ENCODE measurements at regions not wholly inside any gene's neighbourhood (a gene's known extent, or its start where the extent isn't known, plus 50 kb on each side); places are given as distances from the start of the nearest gene placed in this dataset.

GRCh38 chrX:45344594-45344993, 143.9 kb upstream of the DIPK2B start:
- DNase-seq (ENCODE audit: extremely low spot score, unreplicated experiment) = no peak

GRCh38 chrX:45329217-45329616, 128.5 kb upstream of the DIPK2B start:
- TF ChIP-seq CTCF (IDR thresholded peaks at IDR 0.05) = no peak
- Mint-ChIP-seq H3K9me3 (ENCODE audit: unreplicated experiment) (peaks cover 6% of the 10 kb centered on the region), H3K27me3 (ENCODE audit: unreplicated experiment) (no peaks in the 10 kb centered on the region), H3K4me1 (ENCODE audit: unreplicated experiment) (no peaks in the 10 kb centered on the region), H3K36me3 (ENCODE audit: unreplicated experiment) (no peaks in the 10 kb centered on the region), H3K4me3 (ENCODE audit: unreplicated experiment) (no peak overlapping the region), H3K27ac (ENCODE audit: unreplicated experiment) (no peak overlapping the region)
- DNase-seq (ENCODE audit: extremely low spot score, unreplicated experiment) = no peak

More at GRCh38 chrX:45344594-45344993, 143.9 kb upstream of the DIPK2B start:
- Mint-ChIP-seq H3K4me3 (ENCODE audit: unreplicated experiment) (no peak overlapping the region), H3K27ac (ENCODE audit: unreplicated experiment) (no peak overlapping the region), H3K36me3 (ENCODE audit: unreplicated experiment) (no peaks in the 10 kb centered on the region), H3K4me1 (ENCODE audit: unreplicated experiment) (peaks cover 22% of the 10 kb centered on the region), H3K27me3 (ENCODE audit: unreplicated experiment) (no peaks in the 10 kb centered on the region), H3K9me3 (ENCODE audit: unreplicated experiment) (peaks cover 21% of the 10 kb centered on the region)
- no peak for TF ChIP-seq CTCF (IDR thresholded peaks at IDR 0.05)

- no peaks in the 10 kb centered on the region for H3K27me3 Mint-ChIP-seq (ENCODE audit: unreplicated experiment)
- H3K9me3 Mint-ChIP-seq (ENCODE audit: unreplicated experiment) = peaks cover 8% of the 10 kb centered on the region
- DNase-seq (ENCODE audit: extremely low spot score, unreplicated experiment) = no peak
- no peak overlapping the region for H3K27ac Mint-ChIP-seq (ENCODE audit: unreplicated experiment)
- TF ChIP-seq CTCF (IDR thresholded peaks at IDR 0.05) = no peak
- H3K4me3 Mint-ChIP-seq (ENCODE audit: unreplicated experiment) = no peak overlapping the region
- no peaks in the 10 kb centered on the region for H3K36me3 Mint-ChIP-seq (ENCODE audit: unreplicated experiment)
- H3K4me1 Mint-ChIP-seq (ENCODE audit: unreplicated experiment) = peaks cover 11% of the 10 kb centered on the region
Observed at GRCh38 chrX:45324941-45325340, 124.3 kb upstream of the DIPK2B start.

GRCh38 chrX:45323387-45323786, 122.7 kb upstream of the DIPK2B start:
- Mint-ChIP-seq H3K9me3 (ENCODE audit: unreplicated experiment) (peaks cover 4% of the 10 kb centered on the region), H3K4me1 (ENCODE audit: unreplicated experiment) (peaks cover 11% of the 10 kb centered on the region), H3K36me3 (ENCODE audit: unreplicated experiment) (no peaks in the 10 kb centered on the region), H3K27ac (ENCODE audit: unreplicated experiment) (no peak overlapping the region), H3K27me3 (ENCODE audit: unreplicated experiment) (no peaks in the 10 kb centered on the region), H3K4me3 (ENCODE audit: unreplicated experiment) (no peak overlapping the region)
- no peak for TF ChIP-seq CTCF (IDR thresholded peaks at IDR 0.05)
- no peak for DNase-seq (ENCODE audit: extremely low spot score, unreplicated experiment)

- no peak overlapping the region for H3K27ac Mint-ChIP-seq (ENCODE audit: unreplicated experiment)
- no peaks in the 10 kb centered on the region for H3K36me3 Mint-ChIP-seq (ENCODE audit: unreplicated experiment)
- H3K4me3 Mint-ChIP-seq (ENCODE audit: unreplicated experiment) = no peak overlapping the region
- peaks cover 11% of the 10 kb centered on the region for H3K4me1 Mint-ChIP-seq (ENCODE audit: unreplicated experiment)
- TF ChIP-seq CTCF (IDR thresholded peaks at IDR 0.05) = no peak
- no peak for DNase-seq (ENCODE audit: extremely low spot score, unreplicated experiment)
- H3K9me3 Mint-ChIP-seq (ENCODE audit: unreplicated experiment) = peaks cover 7% of the 10 kb centered on the region
- H3K27me3 Mint-ChIP-seq (ENCODE audit: unreplicated experiment) = no peaks in the 10 kb centered on the region
Observed at GRCh38 chrX:45322820-45323219, 122.1 kb upstream of the DIPK2B start.
